ENCODE measurements at regions not wholly inside any gene's neighbourhood (a gene's known extent, or its start where the extent isn't known, plus 50 kb on each side); places are given as distances from the start of the nearest gene placed in this dataset.

DNA sequence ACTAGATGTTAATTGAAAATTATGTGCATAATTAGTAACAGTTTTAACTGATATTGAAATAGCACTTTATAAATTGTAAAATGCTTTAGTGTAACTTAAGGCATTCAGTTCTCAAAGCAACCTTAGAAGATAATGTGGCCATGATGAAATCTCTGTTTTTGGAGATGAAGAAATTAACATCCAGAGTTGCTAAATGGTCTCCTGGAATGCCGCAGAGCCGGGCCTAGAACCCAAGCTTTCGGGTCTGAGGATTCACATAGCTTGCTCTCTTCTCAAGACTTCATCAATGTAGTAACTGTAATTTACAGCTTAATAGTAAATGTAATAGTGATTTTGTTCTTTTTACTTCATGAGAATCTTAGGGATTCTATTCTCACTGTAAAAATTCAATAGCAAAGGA, 272.3 kb downstream of the HS3ST3A1 start:
- TF ChIP-seq, protein P1, sequence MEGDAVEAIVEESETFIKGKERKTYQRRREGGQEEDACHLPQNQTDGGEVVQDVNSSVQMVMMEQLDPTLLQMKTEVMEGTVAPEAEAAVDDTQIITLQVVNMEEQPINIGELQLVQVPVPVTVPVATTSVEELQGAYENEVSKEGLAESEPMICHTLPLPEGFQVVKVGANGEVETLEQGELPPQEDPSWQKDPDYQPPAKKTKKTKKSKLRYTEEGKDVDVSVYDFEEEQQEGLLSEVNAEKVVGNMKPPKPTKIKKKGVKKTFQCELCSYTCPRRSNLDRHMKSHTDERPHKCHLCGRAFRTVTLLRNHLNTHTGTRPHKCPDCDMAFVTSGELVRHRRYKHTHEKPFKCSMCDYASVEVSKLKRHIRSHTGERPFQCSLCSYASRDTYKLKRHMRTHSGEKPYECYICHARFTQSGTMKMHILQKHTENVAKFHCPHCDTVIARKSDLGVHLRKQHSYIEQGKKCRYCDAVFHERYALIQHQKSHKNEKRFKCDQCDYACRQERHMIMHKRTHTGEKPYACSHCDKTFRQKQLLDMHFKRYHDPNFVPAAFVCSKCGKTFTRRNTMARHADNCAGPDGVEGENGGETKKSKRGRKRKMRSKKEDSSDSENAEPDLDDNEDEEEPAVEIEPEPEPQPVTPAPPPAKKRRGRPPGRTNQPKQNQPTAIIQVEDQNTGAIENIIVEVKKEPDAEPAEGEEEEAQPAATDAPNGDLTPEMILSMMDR (IDR thresholded peaks at IDR 0.05) = no peak
- TF ChIP-seq ZFX (IDR thresholded peaks at IDR 0.05; ENCODE audit: borderline replicate concordance) = no peak
